ENCODE measurements at regions not wholly inside any gene's neighbourhood (a gene's known extent, or its start where the extent isn't known, plus 50 kb on each side); places are given as distances from the start of the nearest gene placed in this dataset.

DNA sequence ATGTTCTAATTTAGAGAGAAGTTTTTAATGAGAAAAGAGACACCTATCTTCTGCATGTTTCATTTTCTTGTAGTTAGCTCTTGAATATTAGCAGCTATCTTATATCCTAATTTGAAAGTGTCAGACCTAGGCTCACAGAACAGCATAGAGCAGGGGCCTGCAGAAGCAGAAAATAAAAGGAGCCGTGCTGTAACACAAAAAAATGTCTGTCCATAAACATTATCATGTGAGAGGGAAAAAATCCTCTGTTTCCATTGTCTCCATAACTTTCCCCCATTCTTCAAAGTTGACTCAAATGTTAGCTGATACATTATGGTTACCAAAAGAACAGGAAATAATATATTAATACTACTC, 329.2 kb upstream of the EPHA5 start:
- no peak for TF ChIP-seq POLR2A (IDR thresholded peaks at IDR 0.05)
- TF ChIP-seq, protein P1, sequence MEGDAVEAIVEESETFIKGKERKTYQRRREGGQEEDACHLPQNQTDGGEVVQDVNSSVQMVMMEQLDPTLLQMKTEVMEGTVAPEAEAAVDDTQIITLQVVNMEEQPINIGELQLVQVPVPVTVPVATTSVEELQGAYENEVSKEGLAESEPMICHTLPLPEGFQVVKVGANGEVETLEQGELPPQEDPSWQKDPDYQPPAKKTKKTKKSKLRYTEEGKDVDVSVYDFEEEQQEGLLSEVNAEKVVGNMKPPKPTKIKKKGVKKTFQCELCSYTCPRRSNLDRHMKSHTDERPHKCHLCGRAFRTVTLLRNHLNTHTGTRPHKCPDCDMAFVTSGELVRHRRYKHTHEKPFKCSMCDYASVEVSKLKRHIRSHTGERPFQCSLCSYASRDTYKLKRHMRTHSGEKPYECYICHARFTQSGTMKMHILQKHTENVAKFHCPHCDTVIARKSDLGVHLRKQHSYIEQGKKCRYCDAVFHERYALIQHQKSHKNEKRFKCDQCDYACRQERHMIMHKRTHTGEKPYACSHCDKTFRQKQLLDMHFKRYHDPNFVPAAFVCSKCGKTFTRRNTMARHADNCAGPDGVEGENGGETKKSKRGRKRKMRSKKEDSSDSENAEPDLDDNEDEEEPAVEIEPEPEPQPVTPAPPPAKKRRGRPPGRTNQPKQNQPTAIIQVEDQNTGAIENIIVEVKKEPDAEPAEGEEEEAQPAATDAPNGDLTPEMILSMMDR (IDR thresholded peaks at IDR 0.05) = no peak

All from ovary (tissue), 3 donors.